GM18873 (cell line): ENCODE measurements at regions not wholly inside any gene's neighbourhood (a gene's known extent, or its start where the extent isn't known, plus 50 kb on each side); places are given as distances from the start of the nearest gene placed in this dataset.
"Not testable (repeated sequence)": the region's sequence is repeated elsewhere in the genome, so short reads cannot be mapped to it uniquely, and the experiment has no call there.

Experiments used
- ATAC-seq: cut with Tn5 transposase; IDR thresholded peaks from one replicate; pipeline ENCODE4 v1.9.1; 2021; ENCODE audit warnings: mild to moderate bottlenecking, moderate library complexity, moderate number of reproducible peaks; ENCODE audit not compliant: unreplicated experiment, low FRiP score

DNA sequence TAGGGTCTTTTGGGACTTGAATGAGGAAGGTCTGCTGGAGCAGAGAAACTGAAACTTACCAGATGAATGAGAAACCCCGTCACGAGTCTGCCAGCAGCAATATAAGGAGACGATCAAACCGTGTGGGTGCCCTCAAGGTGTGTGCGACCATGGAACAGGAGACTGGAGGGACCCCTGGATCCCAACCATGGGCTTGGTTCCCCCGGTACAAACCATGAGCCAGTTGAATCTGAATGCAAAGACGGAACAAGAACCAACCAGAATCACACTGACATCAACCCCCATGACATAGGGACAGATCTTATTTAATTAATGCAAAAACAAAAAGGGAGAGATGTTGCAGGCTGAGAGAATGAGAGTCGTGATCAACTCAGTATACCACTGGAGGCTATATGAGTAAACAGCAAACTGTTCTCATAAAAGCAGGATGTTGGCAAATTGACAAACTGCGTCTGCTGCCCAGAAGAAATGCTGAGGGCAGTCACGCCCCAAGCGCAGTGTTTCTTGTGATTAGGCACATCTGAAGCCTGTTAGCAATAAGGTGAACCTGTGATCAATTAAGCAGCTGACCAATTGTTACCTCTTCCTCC is 475.5 kb upstream of the ACO1 start:
- no peak for ATAC-seq

GRCh38 chr9:31912636-31913035 is 471.8 kb upstream of the ACO1 start:
- ATAC-seq, result no peak

DNA sequence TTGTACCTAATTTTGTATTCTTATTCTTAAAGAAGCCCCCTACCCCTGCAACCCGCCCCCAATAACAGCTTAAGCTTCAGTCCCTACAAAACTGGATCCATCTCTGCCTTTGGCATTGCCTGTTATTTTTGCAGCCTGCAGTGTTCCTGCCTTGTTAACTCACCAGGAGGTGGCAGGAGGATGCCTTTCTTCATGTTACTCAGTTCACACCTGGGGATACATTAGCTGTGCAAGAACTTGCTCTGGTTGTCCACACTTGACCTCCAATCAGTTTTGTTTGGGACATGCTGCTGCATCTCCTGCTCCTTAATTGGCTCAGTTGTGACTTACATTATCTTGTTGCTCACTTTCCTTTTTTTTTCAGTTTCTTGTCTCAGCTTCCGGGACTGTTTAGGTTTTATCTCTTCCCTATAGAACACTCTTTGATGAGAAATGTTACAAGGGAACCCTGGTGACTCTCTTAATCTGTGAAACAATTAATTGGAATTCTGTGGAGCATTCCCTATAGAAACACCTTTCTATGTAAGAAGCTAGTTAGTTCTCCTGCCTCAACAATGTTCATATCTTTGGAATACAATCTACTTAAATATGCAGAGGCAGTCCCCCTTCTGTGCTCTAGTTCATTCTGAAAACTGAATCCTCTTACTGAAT is 467.7 kb upstream of the ACO1 start:
- ATAC-seq, result no peak

- not testable (repeated sequence) for ATAC-seq
Measured at GRCh38 chr9:31937737-31938136, 446.7 kb upstream of the ACO1 start.

GRCh38 chr9:31950756-31951155 is 433.7 kb upstream of the ACO1 start:
- ATAC-seq, result no peak

DNA sequence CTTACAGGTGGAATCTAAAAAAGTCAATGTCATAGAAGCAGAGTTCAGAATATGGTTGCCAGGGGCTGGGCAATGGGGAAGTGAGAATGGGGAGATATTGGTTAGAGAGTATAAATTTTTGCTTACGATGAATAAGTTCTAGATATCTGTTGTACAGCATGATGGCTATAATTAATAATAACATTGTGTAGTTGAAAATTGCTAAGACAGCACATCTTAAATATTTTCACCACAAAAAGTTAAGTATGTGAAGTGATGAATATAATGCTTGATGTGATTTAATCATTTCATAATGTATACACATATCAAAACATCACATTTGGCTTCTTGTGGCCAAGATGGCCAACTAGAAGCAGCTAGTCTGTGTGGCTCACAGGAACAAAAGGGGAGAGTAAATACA is 425.9 kb upstream of the ACO1 start:
- ATAC-seq, result no peak

- ATAC-seq, result no peak
Measured at GRCh38 chr9:31969552-31969951, 414.9 kb upstream of the ACO1 start.

GRCh38 chr9:31983895-31984294 is 400.5 kb upstream of the ACO1 start:
- ATAC-seq, result no peak

GRCh38 chr9:31996331-31996730 is 388.1 kb upstream of the ACO1 start:
- ATAC-seq, result no peak

- no peak for ATAC-seq
Measured at GRCh38 chr9:32004431-32005076, 379.9 kb upstream of the ACO1 start.

DNA sequence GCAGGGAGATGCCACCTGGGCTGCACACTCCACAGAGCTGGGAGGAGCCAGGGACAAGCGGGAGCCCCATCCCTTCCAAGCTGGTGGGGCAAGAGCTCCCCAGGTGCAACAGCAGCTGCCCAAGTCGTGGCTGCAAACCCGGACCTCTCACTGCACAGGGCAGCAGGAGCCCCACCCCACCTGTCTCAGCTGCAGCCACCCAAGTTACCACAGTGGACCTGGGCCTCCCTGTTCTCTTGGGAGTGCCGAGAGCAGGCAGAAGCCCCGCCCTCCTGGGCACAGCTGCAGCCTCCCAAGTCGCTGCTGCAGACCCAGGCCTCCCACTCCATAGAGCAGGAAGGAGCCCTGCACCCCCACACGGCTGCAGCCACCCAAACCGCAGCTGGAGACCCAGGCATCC is 374.1 kb upstream of the ACO1 start:
- no peak for ATAC-seq

DNA sequence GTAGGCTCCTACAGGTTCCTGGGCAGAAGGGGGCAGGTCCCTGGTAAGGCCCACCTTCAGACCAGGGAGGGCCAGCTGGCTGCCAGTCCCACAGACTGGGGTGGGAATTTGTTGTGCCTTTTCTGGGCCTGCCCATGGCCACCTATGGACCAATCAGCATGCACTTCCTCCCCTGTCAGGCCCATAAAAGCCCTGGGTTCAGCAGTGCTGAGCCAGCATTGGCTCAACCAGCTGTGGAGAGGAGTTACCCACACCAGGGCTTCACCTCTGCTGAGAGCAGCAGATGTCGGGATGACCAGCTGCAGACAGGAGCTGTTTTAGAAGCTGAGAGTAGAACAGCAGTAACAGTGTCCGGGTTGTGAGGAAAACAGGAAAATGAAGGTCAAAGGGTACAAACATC is 373.4 kb upstream of the ACO1 start:
- no peak for ATAC-seq

GRCh38 chr9:32015795-32016194 is 368.6 kb upstream of the ACO1 start:
- ATAC-seq, result no peak

GRCh38 chr9:32045513-32045912 is 338.9 kb upstream of the ACO1 start:
- ATAC-seq, result no peak

- no peak for ATAC-seq
Measured at GRCh38 chr9:32067261-32067660, 317.2 kb upstream of the ACO1 start.

- no peak for ATAC-seq
Measured at GRCh38 chr9:32069169-32069813, 315.2 kb upstream of the ACO1 start.

GRCh38 chr9:32069969-32070368 is 314.5 kb upstream of the ACO1 start:
- ATAC-seq, result no peak

GRCh38 chr9:32072570-32072969 is 311.9 kb upstream of the ACO1 start:
- no peak for ATAC-seq

- no peak for ATAC-seq
Measured at GRCh38 chr9:32092031-32092430, 292.4 kb upstream of the ACO1 start.

DNA sequence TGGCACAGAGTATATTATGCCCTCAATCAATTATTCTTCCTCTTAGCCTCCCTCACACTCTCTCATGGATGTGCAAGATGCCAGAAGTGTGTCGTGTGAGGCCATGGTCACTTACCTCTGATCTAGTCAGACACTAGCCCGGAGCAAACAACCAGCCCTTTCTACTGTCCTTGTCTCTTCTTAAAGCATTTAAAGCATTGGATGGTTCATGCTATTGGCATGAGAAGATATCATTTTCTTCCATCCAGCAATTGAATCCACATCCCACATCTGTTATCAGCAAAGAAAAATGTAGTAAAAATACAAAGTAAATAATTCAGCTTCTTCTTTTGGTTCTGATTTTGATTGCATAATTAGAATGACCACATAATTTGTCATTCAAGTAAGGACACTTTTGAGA is 267.2 kb upstream of the ACO1 start:
- no peak for ATAC-seq

GRCh38 chr9:32128546-32128945 is 255.9 kb upstream of the ACO1 start:
- no peak for ATAC-seq

- not testable (repeated sequence) for ATAC-seq
Measured at GRCh38 chr9:32130709-32131108, 253.7 kb upstream of the ACO1 start.
